HG02840 (cell line): ENCODE measurements at regions not wholly inside any gene's neighbourhood (a gene's known extent, or its start where the extent isn't known, plus 50 kb on each side); places are given as distances from the start of the nearest gene placed in this dataset.

Experiments used
- ATAC-seq: cut with Tn5 transposase; IDR thresholded peaks from one replicate; pipeline ENCODE4 v1.9.1; 2021; ENCODE audit warnings: mild to moderate bottlenecking, moderate library complexity, moderate number of reproducible peaks; ENCODE audit not compliant: unreplicated experiment, low FRiP score

- ATAC-seq = no peak
Measured at GRCh38 chr2:128435576-128436478, 117.2 kb upstream of the HS6ST1 start.

DNA sequence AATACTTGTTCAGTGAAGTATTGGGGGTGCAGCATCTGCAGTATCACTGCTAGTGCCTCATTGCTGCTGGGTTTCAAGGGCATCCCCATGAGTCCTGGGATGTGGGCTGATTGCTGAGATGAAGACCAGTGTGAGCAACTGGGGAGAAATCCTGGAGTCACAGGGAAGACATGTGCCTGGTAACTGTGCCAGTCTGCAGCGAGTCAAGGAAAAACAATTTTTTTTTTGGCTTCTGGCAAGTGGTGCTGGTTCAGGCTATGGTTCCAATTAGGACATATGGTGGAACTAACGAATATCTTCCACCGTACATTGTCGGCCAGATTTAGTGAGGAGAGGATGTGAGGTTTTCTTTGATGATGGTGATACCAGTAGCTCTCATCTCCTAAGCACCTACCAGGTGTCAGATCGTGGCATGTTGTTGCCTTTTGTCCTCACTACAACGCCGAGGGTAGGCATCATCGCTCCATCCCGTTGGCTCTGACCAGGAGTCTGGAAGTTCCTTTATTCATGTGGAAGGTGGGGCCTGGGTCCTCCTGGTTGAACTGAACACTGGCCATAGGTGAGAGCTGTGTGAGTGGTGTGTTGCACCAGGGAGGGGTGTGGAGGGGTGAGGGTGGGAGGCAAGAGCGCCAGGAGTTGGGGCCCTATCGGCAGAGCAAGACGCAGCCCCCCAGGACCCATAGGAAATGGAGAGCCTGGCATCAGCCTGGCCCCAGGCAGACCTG is 118.0 kb upstream of the HS6ST1 start:
- ATAC-seq = no peak

GRCh38 chr2:128437204-128437565 is 118.5 kb upstream of the HS6ST1 start:
- ATAC-seq = no peak

- no peak for ATAC-seq
Measured at GRCh38 chr2:128438091-128438490, 119.4 kb upstream of the HS6ST1 start.

- no peak for ATAC-seq
Measured at GRCh38 chr2:128438586-128438985, 119.9 kb upstream of the HS6ST1 start.

DNA sequence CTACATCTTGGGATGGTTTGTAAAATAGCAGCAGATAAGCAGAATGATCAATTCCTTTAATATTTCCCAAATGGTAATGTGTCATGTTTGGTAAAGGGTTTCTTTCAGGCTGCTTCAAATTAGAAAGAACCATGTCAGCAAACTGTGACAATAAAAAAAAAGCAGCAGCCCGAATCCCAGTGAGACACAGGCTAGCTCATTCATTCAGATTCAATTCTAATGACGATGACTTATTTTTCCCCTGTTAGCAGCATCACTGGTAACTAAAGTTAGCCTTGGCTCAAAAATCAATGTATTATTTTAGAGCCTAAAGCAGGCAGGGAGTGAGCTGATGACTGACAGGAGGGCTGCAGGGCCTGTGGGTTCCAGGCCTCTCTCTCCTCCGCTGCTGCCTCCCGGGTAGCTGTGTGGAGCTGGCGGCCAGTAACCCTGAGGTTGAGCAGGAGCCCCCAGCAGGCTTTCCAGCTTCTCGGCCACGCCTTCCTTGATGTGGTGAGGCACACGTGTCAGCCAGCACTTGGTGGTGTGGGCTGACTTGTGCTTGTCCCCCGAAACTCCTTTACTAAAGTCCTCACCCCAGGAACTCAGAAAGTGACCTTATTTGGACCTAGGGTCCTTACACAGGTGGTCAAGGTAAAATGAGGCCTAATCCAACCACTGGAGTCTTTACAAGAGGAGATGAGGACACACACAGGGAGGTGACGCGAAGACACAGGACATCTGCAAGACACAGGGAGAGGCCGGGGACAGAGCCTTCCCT is 120.5 kb upstream of the HS6ST1 start:
- ATAC-seq = no peak

DNA sequence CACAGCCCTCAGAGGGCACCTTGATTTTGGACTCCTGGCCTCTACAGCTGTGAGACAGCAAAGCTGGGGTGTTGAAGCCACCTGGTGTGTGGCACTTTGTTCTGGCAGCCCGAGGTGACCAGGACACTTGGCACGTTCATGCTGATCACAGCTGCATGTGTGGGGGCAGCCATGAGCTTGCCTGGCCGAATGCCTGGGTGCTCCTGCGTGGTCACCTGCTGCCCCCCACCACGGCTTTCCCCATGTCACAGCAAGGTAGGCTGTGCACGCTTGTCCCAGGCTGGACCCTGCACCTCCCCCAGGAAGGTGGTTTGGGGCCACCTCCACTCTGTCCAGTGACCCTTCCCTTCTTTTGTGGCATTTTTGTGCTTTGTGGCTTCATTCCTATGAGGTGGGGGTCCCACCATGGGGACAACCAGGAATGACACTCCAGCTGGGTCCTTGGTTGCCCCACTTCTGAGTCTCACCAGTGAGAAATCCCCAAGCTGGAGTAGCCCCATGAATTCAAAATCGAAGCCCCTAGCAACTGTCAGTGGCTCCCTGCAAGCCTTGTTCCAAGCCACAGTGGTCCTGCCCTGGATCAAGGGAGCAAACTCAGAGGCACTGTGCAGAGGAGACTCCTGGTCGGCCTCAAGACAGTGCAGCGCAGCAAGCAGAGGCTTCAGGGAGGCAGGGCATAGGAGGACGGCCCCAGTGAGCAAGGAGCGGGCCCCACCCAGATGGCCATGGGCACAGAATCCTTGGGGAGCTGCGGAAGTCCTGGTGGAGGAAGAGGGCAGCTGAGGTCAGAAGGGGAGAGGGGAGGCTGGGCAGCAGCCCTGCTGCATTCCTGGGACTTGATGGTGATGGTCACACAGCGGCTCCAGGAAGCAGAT is 121.4 kb upstream of the HS6ST1 start:
- ATAC-seq = no peak

DNA sequence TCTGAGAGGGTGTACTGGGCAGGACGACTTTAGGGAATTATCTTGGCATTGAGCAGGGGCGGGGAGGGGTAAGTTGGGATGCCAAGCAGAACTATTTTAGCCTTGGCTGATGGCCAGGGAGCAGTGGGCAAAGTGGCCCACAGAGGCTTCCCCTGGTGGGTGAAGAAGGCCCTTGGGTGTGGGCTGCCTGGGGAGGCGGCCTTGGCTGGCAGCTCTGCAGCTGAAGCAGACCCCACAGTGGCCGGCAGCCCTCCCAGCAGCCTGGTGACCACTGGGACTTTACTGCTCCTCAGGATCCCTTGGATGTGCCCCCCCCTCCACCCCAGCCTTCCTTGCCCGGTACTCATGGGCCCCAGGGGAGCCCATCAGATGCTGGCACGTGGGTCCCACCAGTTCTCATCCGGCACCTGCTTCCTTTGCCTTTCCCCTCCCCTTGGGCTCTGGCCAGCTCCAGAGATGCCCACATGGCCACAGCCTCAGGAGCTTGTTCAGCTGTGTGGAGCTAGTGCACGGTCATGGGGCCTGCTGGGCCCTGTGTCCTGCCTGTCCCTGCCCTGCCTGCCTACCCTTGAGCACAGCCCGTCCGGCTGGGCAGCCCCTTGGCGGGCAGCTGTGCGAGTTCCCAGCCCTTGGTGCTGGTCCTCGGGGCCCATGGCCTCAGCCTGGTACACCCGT is 122.1 kb upstream of the HS6ST1 start:
- ATAC-seq = no peak

DNA sequence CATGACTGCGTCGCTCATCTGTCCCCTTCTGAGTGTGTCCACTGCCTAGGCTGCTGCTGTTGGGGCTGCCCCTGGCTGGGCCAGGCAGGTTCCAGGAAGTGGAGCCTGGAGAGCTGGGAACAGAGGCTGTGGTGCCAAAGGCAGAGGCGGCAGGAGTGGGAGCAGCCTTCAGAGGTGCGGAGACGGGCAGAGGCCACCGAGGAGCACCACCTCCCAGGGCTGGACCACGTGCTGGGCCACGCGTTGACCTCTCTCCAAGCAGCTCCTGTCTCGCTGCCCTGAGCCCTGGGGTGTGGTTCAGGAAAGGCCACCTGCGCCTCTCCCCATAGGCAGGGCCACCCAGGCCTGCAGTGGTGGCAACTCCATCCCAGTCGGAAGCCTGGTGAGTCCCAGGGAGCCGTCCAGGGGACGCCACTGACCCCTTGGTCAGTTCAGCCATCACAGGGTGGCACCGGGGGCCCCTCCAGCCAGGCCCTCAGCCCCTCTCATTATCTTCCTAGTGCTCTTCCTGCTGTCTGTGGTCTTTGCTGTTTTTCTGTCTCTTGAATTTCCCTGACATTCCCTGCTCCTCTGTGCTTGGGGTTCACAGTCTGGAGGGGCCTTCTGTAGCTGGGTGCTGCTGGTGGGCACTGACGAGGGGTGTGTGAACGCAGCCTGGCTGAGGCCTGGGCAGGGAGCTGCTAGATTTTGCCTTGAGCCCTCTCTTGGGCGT is 122.8 kb upstream of the HS6ST1 start:
- no peak for ATAC-seq

DNA sequence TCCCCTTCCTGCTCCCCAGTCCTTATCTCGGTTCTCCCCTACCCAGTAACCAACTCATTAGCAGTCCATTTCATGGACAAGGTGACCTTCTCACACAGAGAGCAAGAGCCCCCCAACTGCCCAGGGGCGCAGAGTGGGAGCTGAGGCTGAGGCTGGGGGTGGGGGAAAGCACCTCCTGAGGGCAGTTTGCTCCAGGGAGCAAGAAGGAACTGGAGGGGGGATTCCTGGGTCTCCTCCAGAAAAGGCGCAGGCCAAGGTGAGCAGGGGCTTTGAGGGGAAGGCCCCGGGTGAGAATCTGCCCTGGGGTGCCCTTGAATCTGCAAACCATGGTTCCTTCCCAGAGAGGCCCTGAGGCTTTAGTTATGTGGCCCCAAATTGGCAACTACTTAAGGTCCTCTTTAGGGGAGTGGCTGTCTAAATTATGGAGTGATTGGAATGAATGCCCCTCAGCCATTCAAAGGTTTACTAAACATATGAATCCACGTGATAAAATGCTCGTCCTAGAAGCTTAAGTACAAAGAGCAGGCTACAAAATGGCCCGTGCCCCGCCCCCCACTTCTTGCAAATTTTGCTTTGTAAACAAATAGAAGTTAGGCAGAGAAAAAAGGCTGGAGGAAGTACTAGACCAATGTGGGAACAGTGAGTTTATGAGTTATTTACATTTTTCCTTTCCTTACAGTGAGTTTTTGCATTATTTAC is 123.5 kb upstream of the HS6ST1 start:
- ATAC-seq = no peak

DNA sequence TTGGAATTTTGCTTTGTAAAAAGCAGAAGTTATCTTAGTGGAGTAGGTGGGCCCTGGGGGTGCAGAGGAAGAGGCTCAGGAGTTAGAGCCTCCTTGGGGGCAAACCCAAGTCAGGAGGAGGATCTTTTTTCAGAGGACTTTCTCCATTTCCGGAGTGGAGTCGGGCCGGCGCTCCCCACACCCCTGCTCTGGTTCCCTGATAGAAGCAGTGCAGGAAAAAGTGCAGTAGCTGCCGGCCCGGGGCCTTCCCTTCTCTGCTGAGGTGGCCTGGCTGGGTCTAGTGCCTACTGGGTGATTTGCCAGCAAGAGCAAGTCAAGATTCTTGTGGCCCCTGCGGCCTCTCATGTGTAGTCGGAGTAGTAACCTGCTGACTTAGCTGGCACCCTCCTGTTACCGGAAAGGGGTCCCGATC is 124.2 kb upstream of the HS6ST1 start:
- ATAC-seq = no peak

DNA sequence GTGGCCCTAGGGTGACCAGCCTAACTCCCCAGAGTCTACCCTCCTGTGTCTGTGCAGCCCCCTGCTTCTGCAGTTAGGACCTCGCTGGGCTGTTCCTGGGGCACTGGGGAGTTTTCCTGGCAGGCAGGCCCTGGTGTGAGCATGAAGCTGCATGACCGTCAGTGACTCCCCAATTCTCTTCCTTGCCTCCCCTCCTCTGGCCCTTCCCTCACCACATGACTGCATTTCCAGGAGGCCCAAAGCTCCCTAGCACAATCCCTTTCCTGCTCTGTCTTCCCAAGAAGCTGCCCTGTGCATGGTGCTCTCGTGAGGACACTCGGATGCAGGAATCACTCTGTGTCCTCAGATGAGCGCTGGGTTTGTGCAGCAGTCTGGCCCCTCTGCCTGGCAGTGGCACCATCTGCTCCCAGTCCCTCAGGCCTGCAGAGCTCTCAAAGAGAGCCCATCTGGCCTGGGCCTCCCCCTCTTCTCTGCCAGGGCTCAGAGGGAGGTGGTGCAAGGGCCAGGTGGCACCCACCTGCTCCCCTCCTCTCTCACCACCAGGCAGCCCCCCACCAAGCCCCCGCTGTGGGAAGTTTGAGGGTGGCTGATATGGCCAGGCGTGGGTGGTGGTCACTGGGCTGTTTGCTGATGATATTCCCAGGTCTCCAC is 125.6 kb upstream of the HS6ST1 start:
- ATAC-seq = no peak

- no peak for ATAC-seq
Measured at GRCh38 chr2:128444816-128445522, 126.3 kb upstream of the HS6ST1 start.

DNA sequence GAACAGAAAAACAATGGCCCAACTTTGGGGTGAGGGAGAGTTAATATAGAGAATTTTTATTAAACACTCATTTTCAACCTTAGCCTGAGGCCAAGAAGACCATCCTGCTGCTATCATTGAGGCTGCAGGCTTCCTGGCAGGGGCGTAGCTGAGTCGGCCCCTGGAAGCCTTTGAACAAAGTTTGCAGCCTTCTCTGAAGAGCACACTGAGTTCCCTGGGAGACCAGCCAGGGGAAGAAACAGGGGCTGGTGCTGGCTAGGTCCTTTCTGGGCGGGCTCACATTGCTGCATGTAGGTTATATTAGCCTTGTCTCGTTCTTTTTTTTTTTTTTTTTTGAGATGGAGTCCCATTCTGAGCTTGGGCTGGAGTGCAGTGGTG is 126.8 kb upstream of the HS6ST1 start:
- ATAC-seq = no peak

DNA sequence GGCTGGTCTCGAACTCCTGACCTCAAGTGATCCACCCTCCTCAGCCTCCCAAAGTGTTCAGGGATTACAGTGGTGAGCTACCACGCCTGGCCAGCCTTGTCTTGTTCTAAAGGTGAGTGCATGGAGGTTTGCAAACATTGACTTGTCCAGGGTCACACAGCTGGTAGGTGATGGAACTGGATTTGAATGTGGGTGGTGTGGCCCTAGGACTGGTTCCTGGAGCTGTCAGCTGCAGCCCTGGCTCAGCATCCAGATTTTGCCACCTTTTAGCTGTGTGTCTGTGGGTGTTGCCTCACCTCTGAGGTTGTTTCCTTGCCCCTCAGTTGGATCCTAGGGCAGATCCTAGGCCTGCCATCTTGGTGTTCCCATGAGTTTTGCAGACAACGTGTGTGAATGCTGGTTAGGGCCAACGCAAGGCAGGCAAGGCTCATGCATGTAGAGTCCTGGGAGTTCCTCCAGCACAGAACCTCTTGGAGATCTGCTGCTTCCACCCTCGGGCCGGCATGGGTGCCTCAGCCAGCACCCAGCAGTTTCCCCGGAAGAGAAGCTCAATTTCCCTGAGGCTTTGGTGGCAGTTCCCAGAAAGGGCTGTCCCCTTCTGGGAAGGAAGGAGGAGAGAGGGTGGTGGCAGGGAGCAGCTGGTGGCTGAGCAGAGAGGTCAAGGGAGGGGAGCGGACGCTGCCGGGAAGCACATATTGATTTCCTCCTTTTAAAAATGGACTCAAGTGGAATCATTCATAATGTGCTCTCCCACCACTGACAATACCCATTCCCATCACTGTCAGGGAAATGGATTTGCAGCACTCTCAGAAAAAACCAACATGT is 127.6 kb upstream of the HS6ST1 start:
- no peak for ATAC-seq

GRCh38 chr2:128446874-128447537 is 128.3 kb upstream of the HS6ST1 start:
- ATAC-seq = no peak
